ENCODE measurements at regions not wholly inside any gene's neighbourhood (a gene's known extent, or its start where the extent isn't known, plus 50 kb on each side); places are given as distances from the start of the nearest gene placed in this dataset.

- TF ChIP-seq, protein P1, sequence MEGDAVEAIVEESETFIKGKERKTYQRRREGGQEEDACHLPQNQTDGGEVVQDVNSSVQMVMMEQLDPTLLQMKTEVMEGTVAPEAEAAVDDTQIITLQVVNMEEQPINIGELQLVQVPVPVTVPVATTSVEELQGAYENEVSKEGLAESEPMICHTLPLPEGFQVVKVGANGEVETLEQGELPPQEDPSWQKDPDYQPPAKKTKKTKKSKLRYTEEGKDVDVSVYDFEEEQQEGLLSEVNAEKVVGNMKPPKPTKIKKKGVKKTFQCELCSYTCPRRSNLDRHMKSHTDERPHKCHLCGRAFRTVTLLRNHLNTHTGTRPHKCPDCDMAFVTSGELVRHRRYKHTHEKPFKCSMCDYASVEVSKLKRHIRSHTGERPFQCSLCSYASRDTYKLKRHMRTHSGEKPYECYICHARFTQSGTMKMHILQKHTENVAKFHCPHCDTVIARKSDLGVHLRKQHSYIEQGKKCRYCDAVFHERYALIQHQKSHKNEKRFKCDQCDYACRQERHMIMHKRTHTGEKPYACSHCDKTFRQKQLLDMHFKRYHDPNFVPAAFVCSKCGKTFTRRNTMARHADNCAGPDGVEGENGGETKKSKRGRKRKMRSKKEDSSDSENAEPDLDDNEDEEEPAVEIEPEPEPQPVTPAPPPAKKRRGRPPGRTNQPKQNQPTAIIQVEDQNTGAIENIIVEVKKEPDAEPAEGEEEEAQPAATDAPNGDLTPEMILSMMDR (IDR thresholded peaks at IDR 0.05), result no peak
- TF ChIP-seq POLR2A (IDR thresholded peaks at IDR 0.05) (no peak), EP300 (IDR thresholded peaks at IDR 0.05) (no peak)
These were observed 447.5 kb upstream of the SLC14A2 start for GRCh38 chr18:45167631-45168280.

All from ovary (tissue), 3 donors.